Calu3 (cell line): ENCODE measurements at regions not wholly inside any gene's neighbourhood (a gene's known extent, or its start where the extent isn't known, plus 50 kb on each side); places are given as distances from the start of the nearest gene placed in this dataset.

Source experiments
- BruUV-seq: library from RNA; stranded (reverse); fragments of 400-500 nt; replicated peaks from 2 replicates; lab custom pipeline; 2021; lab: Mats Ljungman, UMichigan
- CTCF ChIA-PET: fragments of 300-600 bp; sonication (Branson Sonifier 250); formaldehyde crosslinking; loops from one replicate; lab custom pipeline; 2022; ENCODE audit warnings: antibody characterized with exemption; lab: Charles Lee
- DNase-seq: peaks from one replicate; pipeline ENCODE4 v3.0.0; 2022
- H3K27ac Mint-ChIP-seq: one replicate; pipeline ENCODE4 v1.8.0; 2022; ENCODE audit warnings: mixed read lengths; ENCODE audit not compliant: unreplicated experiment
- H3K27me3 Mint-ChIP-seq: one replicate; pipeline ENCODE4 v1.8.0; 2022; ENCODE audit warnings: mixed read lengths; ENCODE audit not compliant: unreplicated experiment
- H3K36me3 Mint-ChIP-seq: one replicate; pipeline ENCODE4 v1.8.0; 2022; ENCODE audit warnings: mild to moderate bottlenecking, moderate library complexity, mixed read lengths; ENCODE audit not compliant: insufficient read depth, unreplicated experiment
- H3K4me1 Mint-ChIP-seq: one replicate; pipeline ENCODE4 v1.8.0; 2022; ENCODE audit warnings: mild to moderate bottlenecking, low read depth, mixed read lengths; ENCODE audit not compliant: unreplicated experiment
- H3K4me3 Mint-ChIP-seq: one replicate; pipeline ENCODE4 v1.8.0; 2022; ENCODE audit warnings: mild to moderate bottlenecking, low read depth, moderate library complexity, mixed read lengths; ENCODE audit not compliant: unreplicated experiment
- H3K9me3 Mint-ChIP-seq: one replicate; pipeline ENCODE4 v1.8.0; 2022; ENCODE audit warnings: low read depth, mixed read lengths; ENCODE audit not compliant: unreplicated experiment
- intact Hi-C: fragments of 100-400 bp; cut with micrococcal nuclease; formaldehyde crosslinking; loops from one replicate; pipeline ENCODE4 v1.10.0; 2022; ENCODE audit not compliant: unreplicated experiment
- TF ChIP-seq, protein P1 (sequence below): fragments of 200-600 bp; IDR thresholded peaks from one replicate; pipeline ENCODE4 v1.8.0; 2022; ENCODE audit warnings: antibody characterized with exemption; ENCODE audit not compliant: unreplicated experiment

DNA sequence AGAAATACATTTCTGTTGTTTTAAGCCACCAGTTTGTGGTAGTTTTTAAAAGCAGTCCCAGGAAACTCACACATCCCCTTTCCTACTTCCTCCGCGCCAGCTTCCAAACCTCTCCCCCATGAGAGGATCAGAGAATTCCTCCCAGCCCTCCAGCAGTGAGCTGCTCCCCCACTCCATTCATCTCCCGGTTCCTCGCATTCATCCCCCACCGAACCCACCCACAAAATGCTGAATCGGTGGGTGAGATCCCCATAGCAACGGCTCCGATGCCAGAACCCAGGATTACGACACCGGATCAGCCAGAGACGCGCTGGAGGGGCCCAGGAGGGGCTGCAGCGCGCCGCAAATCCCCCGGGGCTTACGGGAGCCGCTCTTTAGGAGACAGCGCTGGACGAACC is 251.4 kb upstream of the RPL38 start:
- BruUV-seq = no TSS peak
- Mint-ChIP-seq H3K27ac (no peak overlapping the region), H3K9me3 (no peaks in the 10 kb centered on the region), H3K4me1 (no peaks in the 10 kb centered on the region), H3K36me3 (no peaks in the 10 kb centered on the region), H3K4me3 (no peak overlapping the region), H3K27me3 (peaks cover 11% of the 10 kb centered on the region)
- CTCF ChIA-PET = no interaction called here
- no peak for DNase-seq
- TF ChIP-seq, protein P1, sequence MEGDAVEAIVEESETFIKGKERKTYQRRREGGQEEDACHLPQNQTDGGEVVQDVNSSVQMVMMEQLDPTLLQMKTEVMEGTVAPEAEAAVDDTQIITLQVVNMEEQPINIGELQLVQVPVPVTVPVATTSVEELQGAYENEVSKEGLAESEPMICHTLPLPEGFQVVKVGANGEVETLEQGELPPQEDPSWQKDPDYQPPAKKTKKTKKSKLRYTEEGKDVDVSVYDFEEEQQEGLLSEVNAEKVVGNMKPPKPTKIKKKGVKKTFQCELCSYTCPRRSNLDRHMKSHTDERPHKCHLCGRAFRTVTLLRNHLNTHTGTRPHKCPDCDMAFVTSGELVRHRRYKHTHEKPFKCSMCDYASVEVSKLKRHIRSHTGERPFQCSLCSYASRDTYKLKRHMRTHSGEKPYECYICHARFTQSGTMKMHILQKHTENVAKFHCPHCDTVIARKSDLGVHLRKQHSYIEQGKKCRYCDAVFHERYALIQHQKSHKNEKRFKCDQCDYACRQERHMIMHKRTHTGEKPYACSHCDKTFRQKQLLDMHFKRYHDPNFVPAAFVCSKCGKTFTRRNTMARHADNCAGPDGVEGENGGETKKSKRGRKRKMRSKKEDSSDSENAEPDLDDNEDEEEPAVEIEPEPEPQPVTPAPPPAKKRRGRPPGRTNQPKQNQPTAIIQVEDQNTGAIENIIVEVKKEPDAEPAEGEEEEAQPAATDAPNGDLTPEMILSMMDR = no peak
- intact Hi-C loops = no loop called here

DNA sequence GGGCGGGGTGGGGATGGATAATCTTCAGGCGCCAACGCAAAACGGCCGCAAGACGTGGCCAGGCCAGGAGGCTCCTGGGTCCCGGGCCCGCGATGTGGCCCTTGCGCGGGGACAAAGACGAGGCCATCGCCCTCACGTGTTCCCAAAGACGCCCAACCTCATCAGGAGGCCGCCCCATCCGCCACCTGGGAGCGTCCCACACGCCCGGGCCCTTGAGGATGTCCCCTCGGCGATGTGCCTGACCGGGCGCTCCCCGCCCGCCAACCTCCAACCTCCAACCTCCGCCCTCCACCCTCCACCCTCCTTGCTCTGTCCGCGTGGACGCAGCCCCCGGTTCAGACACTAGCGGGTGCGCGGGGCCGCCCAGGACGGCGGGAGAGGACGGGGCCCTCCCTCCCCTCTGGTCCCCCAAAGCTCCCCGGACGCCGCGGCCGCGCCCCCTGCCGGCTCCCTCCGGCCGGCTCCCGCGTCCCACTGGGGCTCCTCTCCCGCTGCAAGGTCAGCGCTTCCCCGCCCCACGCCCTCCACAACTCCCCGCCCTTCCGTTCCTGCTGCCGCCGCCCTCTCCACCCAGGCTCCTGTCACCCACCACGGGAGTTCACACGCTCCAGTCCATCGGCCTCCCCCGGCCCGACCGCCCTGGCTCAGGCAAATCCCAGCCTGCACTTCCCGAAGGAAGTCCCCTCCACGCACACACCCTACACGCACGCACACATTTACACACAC is 250.8 kb upstream of the RPL38 start:
- TF ChIP-seq, protein P1 = no peak
- no peaks in the 10 kb centered on the region for H3K4me1 Mint-ChIP-seq
- DNase-seq = peak; percentile 19
- no peaks in the 10 kb centered on the region for H3K36me3 Mint-ChIP-seq
- CTCF ChIA-PET = no interaction called here
- H3K4me3 Mint-ChIP-seq = no peak overlapping the region
- intact Hi-C loops = no loop called here
- no peak overlapping the region for H3K27ac Mint-ChIP-seq
- no peaks in the 10 kb centered on the region for H3K9me3 Mint-ChIP-seq
- no TSS peak for BruUV-seq
- peaks cover 5% of the 10 kb centered on the region for H3K27me3 Mint-ChIP-seq

DNA sequence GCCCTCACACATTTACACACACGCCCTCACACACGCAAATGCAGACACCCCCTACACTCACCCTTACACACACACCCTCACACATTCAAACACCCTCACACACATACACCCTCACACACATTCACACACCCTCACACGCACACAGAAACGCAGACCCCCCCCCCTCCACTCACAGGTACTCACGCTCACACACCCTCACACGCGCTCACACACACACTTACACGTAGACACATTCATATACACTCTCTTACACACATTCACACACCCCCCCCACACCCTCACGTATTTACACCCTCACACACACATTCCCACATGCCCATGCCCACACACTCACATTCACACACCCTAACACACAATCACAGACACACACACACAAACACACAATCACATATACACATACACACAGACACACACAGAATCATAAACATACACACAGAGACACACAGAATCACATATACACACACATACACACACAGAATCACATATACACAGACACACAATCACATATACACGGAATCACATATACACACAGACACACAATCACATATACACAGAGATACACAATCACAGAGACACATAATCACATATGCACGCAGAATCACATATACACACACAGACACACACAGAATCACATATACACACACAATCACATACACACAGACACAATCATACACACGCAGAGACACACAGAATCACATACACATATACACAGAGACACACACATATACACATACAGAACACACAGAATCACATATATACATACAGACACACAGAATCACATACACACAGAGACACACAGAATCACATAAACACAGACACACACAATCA is 250.1 kb upstream of the RPL38 start:
- intact Hi-C loops = no loop called here
- TF ChIP-seq, protein P1 = no peak
- Mint-ChIP-seq H3K9me3 (no peaks in the 10 kb centered on the region), H3K36me3 (no peaks in the 10 kb centered on the region), H3K4me3 (no peak overlapping the region), H3K27me3 (no peaks in the 10 kb centered on the region), H3K4me1 (no peaks in the 10 kb centered on the region), H3K27ac (no peak overlapping the region)
- BruUV-seq = no TSS peak
- CTCF ChIA-PET = no interaction called here
- DNase-seq = no peak

DNA sequence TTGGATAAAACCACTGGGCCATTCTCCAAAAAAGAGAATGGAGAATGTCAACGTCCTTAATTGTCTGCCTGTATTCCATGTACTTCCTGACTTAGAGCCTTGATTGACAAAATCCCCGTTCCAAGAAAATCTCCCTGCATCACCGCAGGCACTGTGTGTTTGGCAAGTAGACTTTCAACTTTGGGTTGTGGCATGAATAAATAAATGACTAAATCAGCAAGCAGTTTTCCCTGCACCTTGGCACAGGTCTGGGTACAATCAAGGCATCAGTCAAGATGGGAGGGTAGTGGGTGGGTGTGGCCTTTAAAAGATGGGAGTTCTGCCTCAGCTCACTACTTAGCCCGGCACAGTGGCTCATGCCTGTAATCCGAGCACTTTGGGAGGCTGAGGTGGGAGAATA is 248.5 kb upstream of the RPL38 start:
- Mint-ChIP-seq H3K4me1 (no peaks in the 10 kb centered on the region), H3K27me3 (peaks cover 10% of the 10 kb centered on the region), H3K36me3 (no peaks in the 10 kb centered on the region), H3K9me3 (peaks cover 4% of the 10 kb centered on the region), H3K4me3 (no peak overlapping the region), H3K27ac (no peak overlapping the region)
- BruUV-seq = no TSS peak
- DNase-seq = no peak
- TF ChIP-seq, protein P1 = no peak
- CTCF ChIA-PET = interaction anchor here (0.6 kb wide), 1 partner anchor 436 kb away, joined by 4 read pairs; no protein-coding TSS in a partner anchor
- intact Hi-C loops = no loop called here
